ENCODE measurements at regions not wholly inside any gene's neighbourhood (a gene's known extent, or its start where the extent isn't known, plus 50 kb on each side); places are given as distances from the start of the nearest gene placed in this dataset.

GRCh38 chr5:113692891-113693457, 179.5 kb downstream of the YTHDC2 start:
- Histone ChIP-seq H3K9me3 (no peaks in the 10 kb centered on the region), H3K4me1 (no peaks in the 10 kb centered on the region), H3K36me3 (ENCODE audit: control insufficient read depth, insufficient read depth, low read length) (no peaks in the 10 kb centered on the region), H3K4me3 (ENCODE audit: low read depth, low read length) (no peak overlapping the region), H3K27me3 (replicated peaks; ENCODE audit: control insufficient read depth, insufficient read depth, low read length) (no peaks in the 10 kb centered on the region)
- intact Hi-C loops (cut with micrococcal nuclease; ENCODE audit: unreplicated experiment), result no loop called here
- POLR2A ChIA-PET, result no interaction called here
- no peaks in the 10 kb centered on the region for H3K4me1 Mint-ChIP-seq (ENCODE audit: low read depth, unreplicated experiment)
- no peak overlapping the region for H3K4me3 Mint-ChIP-seq (ENCODE audit: unreplicated experiment)
- no peaks in the 10 kb centered on the region for H3K9me3 Mint-ChIP-seq (ENCODE audit: unreplicated experiment)
- no peak overlapping the region for H3K27ac Mint-ChIP-seq (ENCODE audit: unreplicated experiment)
- peaks cover 15% of the 10 kb centered on the region for H3K27me3 Mint-ChIP-seq (ENCODE audit: insufficient read depth, unreplicated experiment)
- no peak for DNase-seq
- CTCF ChIA-PET, result no interaction called here
- no peak for TF ChIP-seq CTCF (IDR thresholded peaks at IDR 0.05; ENCODE audit: insufficient read depth in 1 of 2, low read depth in 1 of 2, low read length in 1 of 2, severe bottlenecking in 1 of 2, unreplicated experiment in 1 of 2)
- no peaks in the 10 kb centered on the region for H3K36me3 Mint-ChIP-seq (ENCODE audit: insufficient read depth, unreplicated experiment)
- BruUV-seq (replicated peaks), result no TSS peak

- H3K27ac Mint-ChIP-seq (ENCODE audit: unreplicated experiment), result no peak overlapping the region
- H3K4me3 ChIP-seq (ENCODE audit: low read depth, low read length), result no peak overlapping the region
- ChIA-PET CTCF (no interaction called here), POLR2A (no interaction called here)
- TF ChIP-seq CTCF (IDR thresholded peaks at IDR 0.05; ENCODE audit: insufficient read depth in 1 of 2, low read depth in 1 of 2, low read length in 1 of 2, severe bottlenecking in 1 of 2, unreplicated experiment in 1 of 2), result no peak
- H3K36me3 Mint-ChIP-seq (ENCODE audit: insufficient read depth, unreplicated experiment), result no peaks in the 10 kb centered on the region
- no peaks in the 10 kb centered on the region for H3K4me1 ChIP-seq
- BruUV-seq (replicated peaks), result no TSS peak
- no peaks in the 10 kb centered on the region for H3K36me3 ChIP-seq (ENCODE audit: control insufficient read depth, insufficient read depth, low read length)
- H3K9me3 Mint-ChIP-seq (ENCODE audit: unreplicated experiment), result no peaks in the 10 kb centered on the region
- no peaks in the 10 kb centered on the region for H3K4me1 Mint-ChIP-seq (ENCODE audit: low read depth, unreplicated experiment)
- DNase-seq, result no peak
- H3K27me3 ChIP-seq (replicated peaks; ENCODE audit: control insufficient read depth, insufficient read depth, low read length), result no peaks in the 10 kb centered on the region
- intact Hi-C loops (cut with micrococcal nuclease; ENCODE audit: unreplicated experiment), result no loop called here
- H3K4me3 Mint-ChIP-seq (ENCODE audit: unreplicated experiment), result no peak overlapping the region
- H3K27me3 Mint-ChIP-seq (ENCODE audit: insufficient read depth, unreplicated experiment), result peaks cover 15% of the 10 kb centered on the region
- no peaks in the 10 kb centered on the region for H3K9me3 ChIP-seq
Observed at GRCh38 chr5:113693701-113694100, 180.2 kb downstream of the YTHDC2 start.

GRCh38 chr5:113694576-113694975, 181.1 kb downstream of the YTHDC2 start:
- no peak for DNase-seq
- Mint-ChIP-seq H3K27ac (ENCODE audit: unreplicated experiment) (no peak overlapping the region), H3K36me3 (ENCODE audit: insufficient read depth, unreplicated experiment) (no peaks in the 10 kb centered on the region), H3K9me3 (ENCODE audit: unreplicated experiment) (no peaks in the 10 kb centered on the region), H3K4me1 (ENCODE audit: low read depth, unreplicated experiment) (no peaks in the 10 kb centered on the region), H3K27me3 (ENCODE audit: insufficient read depth, unreplicated experiment) (peaks cover 11% of the 10 kb centered on the region), H3K4me3 (ENCODE audit: unreplicated experiment) (no peak overlapping the region)
- no peaks in the 10 kb centered on the region for H3K27me3 ChIP-seq (replicated peaks; ENCODE audit: control insufficient read depth, insufficient read depth, low read length)
- POLR2A ChIA-PET, result no interaction called here
- H3K9me3 ChIP-seq, result 0 out of 2 replicates have a peak, but pooled peaks cover 4% of the 10 kb centered on the region
- H3K36me3 ChIP-seq (ENCODE audit: control insufficient read depth, insufficient read depth, low read length), result no peaks in the 10 kb centered on the region
- intact Hi-C loops (cut with micrococcal nuclease; ENCODE audit: unreplicated experiment), result no loop called here
- H3K4me3 ChIP-seq (ENCODE audit: low read depth, low read length), result no peak overlapping the region
- no peak for TF ChIP-seq CTCF (IDR thresholded peaks at IDR 0.05; ENCODE audit: insufficient read depth in 1 of 2, low read depth in 1 of 2, low read length in 1 of 2, severe bottlenecking in 1 of 2, unreplicated experiment in 1 of 2)
- CTCF ChIA-PET, result no interaction called here
- no TSS peak for BruUV-seq (replicated peaks)
- no peaks in the 10 kb centered on the region for H3K4me1 ChIP-seq
